ENCODE measurements at regions not wholly inside any gene's neighbourhood (a gene's known extent, or its start where the extent isn't known, plus 50 kb on each side); places are given as distances from the start of the nearest gene placed in this dataset.

DNA sequence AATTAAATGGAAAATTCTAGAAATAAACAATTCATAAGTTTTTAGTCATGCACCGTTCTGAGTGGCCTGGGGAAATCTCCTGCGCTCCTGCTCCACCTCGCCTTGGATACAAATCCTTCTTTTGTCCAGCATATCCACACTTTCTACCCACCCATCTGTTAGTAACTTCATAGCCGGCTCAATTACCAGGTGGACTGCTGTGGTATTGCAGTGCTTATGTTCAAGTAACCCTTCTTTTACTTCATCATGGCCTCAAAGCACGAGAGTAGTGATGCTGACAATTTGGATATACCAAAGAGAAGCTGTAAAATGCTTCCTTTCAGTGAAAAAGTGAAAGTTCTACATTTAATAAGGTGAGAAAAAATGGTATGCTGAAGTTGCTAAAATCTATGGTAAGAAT lies 142.3 kb upstream of the CHL1 start:
- H3K9ac ChIP-seq (ENCODE audit: low read length) = no peak overlapping the region
- H2AFZ ChIP-seq (ENCODE audit: insufficient read depth, low read depth, low read length, poor library complexity, severe bottlenecking) = no peak overlapping the region
- no peaks in the 10 kb centered on the region for H3K4me1 ChIP-seq (ENCODE audit: control insufficient read depth in 2 of 2, insufficient read depth in 2 of 2, low read length in 2 of 2)
- ATAC-seq (ENCODE audit: low read depth) (no peak), DNase-seq (no peak)
- POLR2A ChIA-PET = no interaction called here
- no peaks in the 10 kb centered on the region for H4K20me1 ChIP-seq (ENCODE audit: control insufficient read depth, insufficient read depth, low read length, poor library complexity, severe bottlenecking)
- CTCF ChIA-PET = interaction anchor here (3.9 kb wide), 1 partner anchor 300 kb away, joined by 13 read pairs; no protein-coding TSS in a partner anchor
- no peak overlapping the region for H3K27ac Mint-ChIP-seq
- H3K4me3 ChIP-seq (ENCODE audit: control extremely low read depth in 1 of 5, extremely low read depth in 1 of 5, insufficient read depth in 1 of 5, low read depth in 2 of 5, low read length in 4 of 5) = no peak overlapping the region
- H3K79me2 ChIP-seq (ENCODE audit: control insufficient read depth, insufficient read depth, low read length) = no peaks in the 10 kb centered on the region
- WGBS (ENCODE audit: insufficient coverage) = no CpG with 5 or more reads among the region's 5 CpGs
- H3K36me3 ChIP-seq (replicated peaks in 1 of 2; ENCODE audit: control extremely low read depth in 1 of 2, control insufficient read depth in 1 of 2, extremely low read depth in 1 of 2, insufficient read depth in 2 of 2, low read length in 1 of 2) = no peaks in the 10 kb centered on the region
- H3K4me3 Mint-ChIP-seq = no peak overlapping the region
- peaks cover 0 to 2% (median 0%) of the 10 kb centered on the region in 4 experiments for H3K27me3 ChIP-seq (replicated peaks in 1 of 4; ENCODE audit: control extremely low read depth in 1 of 4, control insufficient read depth in 3 of 4, insufficient read depth in 4 of 4, low read length in 3 of 4)
- H3K4me1 Mint-ChIP-seq = no peaks in the 10 kb centered on the region
- H3K9me3 Mint-ChIP-seq (ENCODE audit: insufficient read depth) = peaks cover 3% of the 10 kb centered on the region
- H3K4me2 ChIP-seq (replicated peaks; ENCODE audit: low read depth, low read length, poor library complexity, severe bottlenecking) = no peak overlapping the region
- no peak for TF ChIP-seq EZH2 (IDR thresholded peaks at IDR 0.05; ENCODE audit: borderline replicate concordance, insufficient read depth, low read depth, low read length, poor library complexity, severe bottlenecking)
- TF ChIP-seq, protein P1, sequence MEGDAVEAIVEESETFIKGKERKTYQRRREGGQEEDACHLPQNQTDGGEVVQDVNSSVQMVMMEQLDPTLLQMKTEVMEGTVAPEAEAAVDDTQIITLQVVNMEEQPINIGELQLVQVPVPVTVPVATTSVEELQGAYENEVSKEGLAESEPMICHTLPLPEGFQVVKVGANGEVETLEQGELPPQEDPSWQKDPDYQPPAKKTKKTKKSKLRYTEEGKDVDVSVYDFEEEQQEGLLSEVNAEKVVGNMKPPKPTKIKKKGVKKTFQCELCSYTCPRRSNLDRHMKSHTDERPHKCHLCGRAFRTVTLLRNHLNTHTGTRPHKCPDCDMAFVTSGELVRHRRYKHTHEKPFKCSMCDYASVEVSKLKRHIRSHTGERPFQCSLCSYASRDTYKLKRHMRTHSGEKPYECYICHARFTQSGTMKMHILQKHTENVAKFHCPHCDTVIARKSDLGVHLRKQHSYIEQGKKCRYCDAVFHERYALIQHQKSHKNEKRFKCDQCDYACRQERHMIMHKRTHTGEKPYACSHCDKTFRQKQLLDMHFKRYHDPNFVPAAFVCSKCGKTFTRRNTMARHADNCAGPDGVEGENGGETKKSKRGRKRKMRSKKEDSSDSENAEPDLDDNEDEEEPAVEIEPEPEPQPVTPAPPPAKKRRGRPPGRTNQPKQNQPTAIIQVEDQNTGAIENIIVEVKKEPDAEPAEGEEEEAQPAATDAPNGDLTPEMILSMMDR (IDR thresholded peaks at IDR 0.05) = no peak
- H3K27ac ChIP-seq (ENCODE audit: low read length in 2 of 2) = no peak overlapping the region
- H3K9me3 ChIP-seq (ENCODE audit: control extremely low read depth in 1 of 3, control insufficient read depth in 2 of 3, insufficient read depth in 1 of 3, low read length in 2 of 3) = peaks cover 0 to 7% (median 0%) of the 10 kb centered on the region in 3 donors
- intact Hi-C loops (cut with micrococcal nuclease) = no loop called here
- peaks cover 1% of the 10 kb centered on the region for H3K27me3 Mint-ChIP-seq

DNA sequence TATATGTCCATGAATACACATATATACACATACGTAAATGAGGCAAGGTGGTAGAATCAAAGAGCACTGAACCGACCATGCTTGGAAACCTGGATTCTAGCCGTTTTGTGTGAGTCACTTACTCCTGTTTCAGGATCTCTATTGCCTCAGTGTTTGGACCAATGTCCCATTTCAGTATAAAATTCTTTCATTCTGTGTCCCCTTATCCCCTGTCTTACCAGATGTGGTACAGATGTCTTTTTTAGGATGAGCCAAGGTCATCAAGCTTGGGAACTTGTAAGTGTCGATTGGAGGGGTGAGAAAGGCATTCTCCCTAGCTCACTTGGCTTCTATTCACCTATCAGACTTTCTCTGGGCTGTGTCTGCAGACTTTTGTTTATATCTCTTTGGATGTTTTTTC lies 139.9 kb upstream of the CHL1 start:
- POLR2A ChIA-PET = no interaction called here
- WGBS (ENCODE audit: insufficient coverage) = 81% methylated on average over 3 of the region's 4 CpGs
- no peak overlapping the region for H3K4me3 Mint-ChIP-seq

More for the DNA sequence above, 139.9 kb upstream of the CHL1 start:
- Histone ChIP-seq H3K27ac (ENCODE audit: low read length in 2 of 2) (no peak overlapping the region), H3K9ac (ENCODE audit: low read length) (no peak overlapping the region), H3K4me2 (replicated peaks; ENCODE audit: low read depth, low read length, poor library complexity, severe bottlenecking) (no peak overlapping the region), H4K20me1 (ENCODE audit: control insufficient read depth, insufficient read depth, low read length, poor library complexity, severe bottlenecking) (no peaks in the 10 kb centered on the region), H3K9me3 (ENCODE audit: control extremely low read depth in 1 of 3, control insufficient read depth in 2 of 3, insufficient read depth in 1 of 3, low read length in 2 of 3) (peaks cover 0 to under 1% (median 0%) of the 10 kb centered on the region in 3 donors), H3K36me3 (replicated peaks in 1 of 2; ENCODE audit: control extremely low read depth in 1 of 2, control insufficient read depth in 1 of 2, extremely low read depth in 1 of 2, insufficient read depth in 2 of 2, low read length in 1 of 2) (no peaks in the 10 kb centered on the region), H3K27me3 (replicated peaks in 1 of 4; ENCODE audit: control extremely low read depth in 1 of 4, control insufficient read depth in 3 of 4, insufficient read depth in 4 of 4, low read length in 3 of 4) (no peaks in the 10 kb centered on the region), H3K4me3 (ENCODE audit: control extremely low read depth in 1 of 5, extremely low read depth in 1 of 5, insufficient read depth in 1 of 5, low read depth in 2 of 5, low read length in 4 of 5) (no peak overlapping the region), H3K79me2 (ENCODE audit: control insufficient read depth, insufficient read depth, low read length) (no peaks in the 10 kb centered on the region), H2AFZ (ENCODE audit: insufficient read depth, low read depth, low read length, poor library complexity, severe bottlenecking) (no peak overlapping the region), H3K4me1 (ENCODE audit: control insufficient read depth in 2 of 2, insufficient read depth in 2 of 2, low read length in 2 of 2) (no peaks in the 10 kb centered on the region)
- Mint-ChIP-seq H3K4me1 (no peaks in the 10 kb centered on the region), H3K27me3 (peaks cover 6% of the 10 kb centered on the region), H3K27ac (no peak overlapping the region), H3K9me3 (ENCODE audit: insufficient read depth) (peaks cover under 1% of the 10 kb centered on the region)
- no peak for TF ChIP-seq EZH2 (IDR thresholded peaks at IDR 0.05; ENCODE audit: borderline replicate concordance, insufficient read depth, low read depth, low read length, poor library complexity, severe bottlenecking)
- TF ChIP-seq, protein P1 (IDR thresholded peaks at IDR 0.05) = no peak
- CTCF ChIA-PET = interaction anchor here (3.9 kb wide), 1 partner anchor 297 kb away, joined by 13 read pairs; no protein-coding TSS in a partner anchor
- intact Hi-C loops (cut with micrococcal nuclease) = no loop called here
- no peak for DNase-seq
- no peak for ATAC-seq (ENCODE audit: low read depth)

Data from B cell (primary cell).